ENCODE measurements at regions not wholly inside any gene's neighbourhood (a gene's known extent, or its start where the extent isn't known, plus 50 kb on each side); places are given as distances from the start of the nearest gene placed in this dataset.

- no peak for TF ChIP-seq CTCF (IDR thresholded peaks at IDR 0.05; ENCODE audit: insufficient read depth, low read depth, low read length)
- no peak for DNase-seq (ENCODE audit: low read depth)
- no peak overlapping the region for H3K4me3 ChIP-seq (ENCODE audit: low read depth, low read length)
These were observed 319.8 kb upstream of the UMPS start for GRCh38 chr3:124410471-124410870.

GRCh38 chr3:124411728-124412127 is 318.5 kb upstream of the UMPS start:
- H3K4me3 ChIP-seq (ENCODE audit: low read depth, low read length) = no peak overlapping the region
- no peak for DNase-seq (ENCODE audit: low read depth)
- TF ChIP-seq CTCF (IDR thresholded peaks at IDR 0.05; ENCODE audit: insufficient read depth, low read depth, low read length) = no peak

GRCh38 chr3:124412644-124413043 is 317.6 kb upstream of the UMPS start:
- TF ChIP-seq CTCF (IDR thresholded peaks at IDR 0.05; ENCODE audit: insufficient read depth, low read depth, low read length) = no peak
- no peak overlapping the region for H3K4me3 ChIP-seq (ENCODE audit: low read depth, low read length)
- no peak for DNase-seq (ENCODE audit: low read depth)

GRCh38 chr3:124413393-124413792 is 316.9 kb upstream of the UMPS start:
- no peak for DNase-seq (ENCODE audit: low read depth)
- no peak overlapping the region for H3K4me3 ChIP-seq (ENCODE audit: low read depth, low read length)
- no peak for TF ChIP-seq CTCF (IDR thresholded peaks at IDR 0.05; ENCODE audit: insufficient read depth, low read depth, low read length)

- no peak overlapping the region for H3K4me3 ChIP-seq (ENCODE audit: low read depth, low read length)
- TF ChIP-seq CTCF (IDR thresholded peaks at IDR 0.05; ENCODE audit: insufficient read depth, low read depth, low read length) = no peak
- DNase-seq (ENCODE audit: low read depth) = no peak
These were observed 316.2 kb upstream of the UMPS start for GRCh38 chr3:124413989-124414598.

GRCh38 chr3:124415446-124415960 is 314.7 kb upstream of the UMPS start:
- TF ChIP-seq CTCF (IDR thresholded peaks at IDR 0.05; ENCODE audit: insufficient read depth, low read depth, low read length) = no peak
- H3K4me3 ChIP-seq (ENCODE audit: low read depth, low read length) = no peak overlapping the region
- no peak for DNase-seq (ENCODE audit: low read depth)

- H3K4me3 ChIP-seq (ENCODE audit: low read depth, low read length) = no peak overlapping the region
- TF ChIP-seq CTCF (IDR thresholded peaks at IDR 0.05; ENCODE audit: insufficient read depth, low read depth, low read length) = no peak
- DNase-seq (ENCODE audit: low read depth) = no peak
These were observed 310.9 kb upstream of the UMPS start for GRCh38 chr3:124419303-124419702.
